Uterus (tissue), 2 donors: ENCODE measurements at regions not wholly inside any gene's neighbourhood (a gene's known extent, or its start where the extent isn't known, plus 50 kb on each side); places are given as distances from the start of the nearest gene placed in this dataset.

Source experiments
- CTCF ChIP-seq, 4 experiments: fragments of 200-600 bp in 2 of 4; fragments of 450-650 bp in 2 of 4; sonication (generic) in 2 of 4; IDR thresholded peaks; one replicate each; pipeline ENCODE4 v1.5.1; 2016 to 2019; ENCODE audit warnings: antibody characterized with exemption in 4 of 4, mild to moderate bottlenecking in 2 of 4, moderate library complexity in 1 of 4
- POLR2A ChIP-seq, 2 donors: fragments of 450-650 bp; IDR thresholded peaks; one replicate each; pipeline ENCODE4 v1.6.1; 2016; ENCODE audit warnings: antibody characterized with exemption in 2 of 2, mild to moderate bottlenecking in 1 of 2, moderate library complexity in 1 of 2

GRCh38 chr12:58034712-58035111 lies 93.3 kb downstream of the ATP23 start:
- TF ChIP-seq CTCF (IDR thresholded peaks at IDR 0.05), result no peak
- no peak for TF ChIP-seq POLR2A (IDR thresholded peaks at IDR 0.05)
